ENCODE measurements at regions not wholly inside any gene's neighbourhood (a gene's known extent, or its start where the extent isn't known, plus 50 kb on each side); places are given as distances from the start of the nearest gene placed in this dataset.

DNA sequence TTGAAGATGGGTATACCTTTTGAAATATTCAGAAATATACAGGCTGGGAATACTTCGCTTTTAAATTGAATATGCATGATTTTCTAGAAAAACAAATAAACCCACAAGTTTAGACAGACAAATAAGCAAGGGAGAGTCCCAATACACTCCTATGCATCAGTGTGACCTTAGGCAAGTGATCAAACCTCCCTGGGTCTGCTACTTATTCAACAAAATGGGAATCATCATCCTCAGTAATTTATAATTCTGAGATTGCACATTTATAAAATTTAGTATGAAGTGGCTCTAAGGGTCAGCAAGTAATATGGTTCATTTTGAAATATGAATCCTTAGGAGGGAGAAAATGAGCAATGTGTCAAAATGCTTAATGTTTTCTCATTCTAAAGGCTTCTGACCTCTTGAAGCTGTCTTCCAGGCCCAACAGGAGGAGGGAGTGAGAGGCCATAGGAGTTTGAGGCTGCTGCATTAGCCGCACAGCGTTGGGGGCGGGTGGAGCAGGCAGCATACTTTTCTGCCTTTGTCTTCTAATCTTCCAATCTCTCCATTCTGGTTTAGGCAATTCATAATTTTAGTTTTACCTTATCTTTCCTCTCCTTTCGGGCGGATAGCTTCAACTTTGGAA is 155.1 kb downstream of the TRIB2 start:
- no peak for TF ChIP-seq SUZ12 (IDR thresholded peaks at IDR 0.05; ENCODE audit: extremely low read depth, insufficient read depth, insufficient read length)
- TF ChIP-seq ZNF274 (IDR thresholded peaks at IDR 0.05; ENCODE audit: low read depth, low read length) = no peak
- no peak for TF ChIP-seq YY1 (IDR thresholded peaks at IDR 0.05; ENCODE audit: insufficient read depth, insufficient read length)
- no peak for DNase-seq (ENCODE audit: low read depth, low spot score)
- no peak overlapping the region for H3K9ac ChIP-seq (ENCODE audit: insufficient read length, low read depth)
- H3K4me1 ChIP-seq (ENCODE audit: insufficient read depth, insufficient read length) = no peaks in the 10 kb centered on the region
- no peaks in the 10 kb centered on the region for H3K27me3 ChIP-seq (ENCODE audit: insufficient read depth, insufficient read length)
- H3K9me3 ChIP-seq (ENCODE audit: insufficient read depth, low read length) = no peaks in the 10 kb centered on the region
- no peaks in the 10 kb centered on the region for H3K36me3 ChIP-seq (ENCODE audit: insufficient read depth, insufficient read length, low read length)
- H3K4me3 ChIP-seq (ENCODE audit: insufficient read length, low read depth) = no peak overlapping the region

DNA sequence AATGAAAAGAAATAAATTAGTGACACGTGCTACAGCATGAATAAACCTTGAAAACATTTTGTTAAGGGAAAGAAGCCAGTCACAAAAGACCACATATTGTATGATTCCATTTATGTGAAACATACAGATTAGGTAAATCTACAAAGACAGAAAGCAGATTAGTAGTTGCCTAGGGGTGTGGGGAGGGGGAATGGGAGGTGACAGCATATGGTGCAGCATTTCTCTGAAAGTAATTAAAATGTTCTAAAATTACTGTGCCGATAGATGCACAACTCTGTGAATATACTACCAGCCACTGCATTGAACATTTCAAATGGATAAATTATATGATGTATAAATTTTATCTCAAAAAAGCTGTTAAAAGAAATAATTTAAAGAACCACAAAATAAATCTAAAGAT is 161.0 kb downstream of the TRIB2 start:
- Histone ChIP-seq H3K4me1 (ENCODE audit: insufficient read depth, insufficient read length) (no peaks in the 10 kb centered on the region), H3K4me3 (ENCODE audit: insufficient read length, low read depth) (no peak overlapping the region), H3K9ac (ENCODE audit: insufficient read length, low read depth) (no peak overlapping the region), H3K9me3 (ENCODE audit: insufficient read depth, low read length) (no peaks in the 10 kb centered on the region), H3K36me3 (ENCODE audit: insufficient read depth, insufficient read length, low read length) (no peaks in the 10 kb centered on the region), H3K27me3 (ENCODE audit: insufficient read depth, insufficient read length) (no peaks in the 10 kb centered on the region)
- no peak for DNase-seq (ENCODE audit: low read depth, low spot score)
- TF ChIP-seq YY1 (IDR thresholded peaks at IDR 0.05; ENCODE audit: insufficient read depth, insufficient read length) (no peak), SUZ12 (IDR thresholded peaks at IDR 0.05; ENCODE audit: extremely low read depth, insufficient read depth, insufficient read length) (no peak), ZNF274 (IDR thresholded peaks at IDR 0.05; ENCODE audit: low read depth, low read length) (no peak)

DNA sequence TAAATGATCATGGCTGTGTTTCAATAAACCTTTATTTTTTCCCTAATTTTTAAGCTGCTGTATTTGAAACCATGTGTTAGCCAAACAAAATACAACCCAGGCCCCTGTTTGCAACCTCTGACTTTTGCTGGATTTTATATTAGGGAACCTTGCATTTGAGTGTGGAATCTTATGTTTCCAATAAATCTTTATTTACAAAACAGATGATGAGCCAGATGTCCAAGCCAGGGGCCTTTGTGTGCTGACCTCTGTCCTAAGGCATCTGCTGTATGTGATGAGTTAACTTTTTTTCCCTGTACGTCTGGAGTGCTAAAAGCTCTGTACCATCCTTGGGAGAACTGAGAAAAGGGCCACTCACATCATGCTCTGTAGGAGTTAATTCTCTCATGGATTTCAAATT is 162.9 kb downstream of the TRIB2 start:
- Histone ChIP-seq H3K9me3 (ENCODE audit: insufficient read depth, low read length) (no peaks in the 10 kb centered on the region), H3K27me3 (ENCODE audit: insufficient read depth, insufficient read length) (no peaks in the 10 kb centered on the region), H3K4me1 (ENCODE audit: insufficient read depth, insufficient read length) (no peaks in the 10 kb centered on the region), H3K9ac (ENCODE audit: insufficient read length, low read depth) (no peak overlapping the region), H3K4me3 (ENCODE audit: insufficient read length, low read depth) (no peak overlapping the region), H3K36me3 (ENCODE audit: insufficient read depth, insufficient read length, low read length) (no peaks in the 10 kb centered on the region)
- DNase-seq (ENCODE audit: low read depth, low spot score) = no peak
- no peak for TF ChIP-seq SUZ12 (IDR thresholded peaks at IDR 0.05; ENCODE audit: extremely low read depth, insufficient read depth, insufficient read length)
- TF ChIP-seq YY1 (IDR thresholded peaks at IDR 0.05; ENCODE audit: insufficient read depth, insufficient read length) = no peak
- TF ChIP-seq ZNF274 (IDR thresholded peaks at IDR 0.05; ENCODE audit: low read depth, low read length) = no peak

DNA sequence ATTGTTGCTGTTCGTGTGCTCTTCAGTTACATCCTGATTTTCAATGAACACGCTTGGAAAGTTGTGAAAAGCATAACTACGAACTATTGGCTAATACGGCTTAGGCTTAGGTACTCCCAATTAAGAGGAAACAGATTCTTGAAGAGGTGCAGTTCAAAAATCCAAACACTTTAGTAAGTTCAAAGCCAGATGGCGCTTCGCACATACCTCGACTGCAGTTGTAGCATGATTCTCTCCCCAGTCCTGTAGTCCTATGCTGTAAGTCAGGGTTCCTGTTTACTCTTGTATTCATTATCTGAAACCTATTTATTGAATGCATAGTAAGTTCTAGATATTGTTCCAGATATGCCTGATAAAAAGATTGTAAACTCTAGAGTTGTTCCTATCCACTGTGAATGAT is 165.2 kb downstream of the TRIB2 start:
- Histone ChIP-seq H3K27me3 (ENCODE audit: insufficient read depth, insufficient read length) (no peaks in the 10 kb centered on the region), H3K36me3 (ENCODE audit: insufficient read depth, insufficient read length, low read length) (no peaks in the 10 kb centered on the region), H3K9me3 (ENCODE audit: insufficient read depth, low read length) (no peaks in the 10 kb centered on the region), H3K4me1 (ENCODE audit: insufficient read depth, insufficient read length) (no peaks in the 10 kb centered on the region), H3K4me3 (ENCODE audit: insufficient read length, low read depth) (no peak overlapping the region), H3K9ac (ENCODE audit: insufficient read length, low read depth) (no peak overlapping the region)
- TF ChIP-seq ZNF274 (IDR thresholded peaks at IDR 0.05; ENCODE audit: low read depth, low read length) = no peak
- no peak for TF ChIP-seq SUZ12 (IDR thresholded peaks at IDR 0.05; ENCODE audit: extremely low read depth, insufficient read depth, insufficient read length)
- TF ChIP-seq YY1 (IDR thresholded peaks at IDR 0.05; ENCODE audit: insufficient read depth, insufficient read length) = no peak
- no peak for DNase-seq (ENCODE audit: low read depth, low spot score)

DNA sequence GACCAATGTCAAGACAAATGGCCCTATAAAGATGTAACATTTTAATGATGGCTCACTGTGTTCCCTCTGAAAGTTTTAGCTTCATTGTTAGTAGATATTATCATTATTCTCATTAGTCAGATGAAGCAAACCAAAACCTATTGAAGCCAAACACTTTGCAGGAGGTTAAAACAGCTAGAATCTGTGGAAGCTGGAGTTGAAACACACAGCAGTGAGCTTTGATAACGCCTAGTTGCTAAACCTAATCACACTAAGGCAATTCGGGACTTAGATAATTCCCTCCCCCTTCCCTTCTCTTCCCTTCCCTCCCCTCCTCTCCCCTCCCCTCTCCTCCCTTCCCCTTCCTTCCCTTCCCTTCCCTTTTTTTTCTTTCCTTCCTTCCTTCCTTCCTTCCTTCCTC is 165.7 kb downstream of the TRIB2 start:
- Histone ChIP-seq H3K36me3 (ENCODE audit: insufficient read depth, insufficient read length, low read length) (no peaks in the 10 kb centered on the region), H3K4me3 (ENCODE audit: insufficient read length, low read depth) (no peak overlapping the region), H3K4me1 (ENCODE audit: insufficient read depth, insufficient read length) (no peaks in the 10 kb centered on the region), H3K9ac (ENCODE audit: insufficient read length, low read depth) (no peak overlapping the region), H3K27me3 (ENCODE audit: insufficient read depth, insufficient read length) (no peaks in the 10 kb centered on the region), H3K9me3 (ENCODE audit: insufficient read depth, low read length) (no peaks in the 10 kb centered on the region)
- TF ChIP-seq YY1 (IDR thresholded peaks at IDR 0.05; ENCODE audit: insufficient read depth, insufficient read length) (no peak), SUZ12 (IDR thresholded peaks at IDR 0.05; ENCODE audit: extremely low read depth, insufficient read depth, insufficient read length) (no peak), ZNF274 (IDR thresholded peaks at IDR 0.05; ENCODE audit: low read depth, low read length) (no peak)
- no peak for DNase-seq (ENCODE audit: low read depth, low spot score)

DNA sequence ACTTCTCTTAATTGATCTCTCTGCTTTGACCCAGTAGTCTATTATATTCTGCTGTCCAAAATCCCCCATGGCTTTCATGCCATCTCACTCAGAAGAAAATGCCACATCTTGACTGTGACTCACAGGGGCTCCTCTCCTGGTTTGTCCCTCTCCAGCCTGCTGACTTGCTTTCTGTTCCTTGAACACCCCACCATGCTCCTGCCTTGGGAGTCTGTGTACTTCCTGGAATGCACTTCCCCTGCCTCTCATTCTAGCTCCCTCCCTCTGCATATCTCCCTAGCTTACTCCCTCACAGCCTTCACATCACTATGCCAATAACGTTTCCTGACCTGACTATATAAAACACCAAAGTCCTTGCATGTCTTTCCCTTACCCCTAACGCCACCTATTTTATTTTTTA is 167.2 kb downstream of the TRIB2 start:
- no peaks in the 10 kb centered on the region for H3K27me3 ChIP-seq (ENCODE audit: insufficient read depth, insufficient read length)
- no peak overlapping the region for H3K4me3 ChIP-seq (ENCODE audit: insufficient read length, low read depth)
- H3K36me3 ChIP-seq (ENCODE audit: insufficient read depth, insufficient read length, low read length) = no peaks in the 10 kb centered on the region
- H3K9ac ChIP-seq (ENCODE audit: insufficient read length, low read depth) = no peak overlapping the region
- DNase-seq (ENCODE audit: low read depth, low spot score) = no peak
- no peaks in the 10 kb centered on the region for H3K9me3 ChIP-seq (ENCODE audit: insufficient read depth, low read length)
- no peak for TF ChIP-seq SUZ12 (IDR thresholded peaks at IDR 0.05; ENCODE audit: extremely low read depth, insufficient read depth, insufficient read length)
- no peak for TF ChIP-seq ZNF274 (IDR thresholded peaks at IDR 0.05; ENCODE audit: low read depth, low read length)
- no peak for TF ChIP-seq YY1 (IDR thresholded peaks at IDR 0.05; ENCODE audit: insufficient read depth, insufficient read length)
- H3K4me1 ChIP-seq (ENCODE audit: insufficient read depth, insufficient read length) = no peaks in the 10 kb centered on the region

DNA sequence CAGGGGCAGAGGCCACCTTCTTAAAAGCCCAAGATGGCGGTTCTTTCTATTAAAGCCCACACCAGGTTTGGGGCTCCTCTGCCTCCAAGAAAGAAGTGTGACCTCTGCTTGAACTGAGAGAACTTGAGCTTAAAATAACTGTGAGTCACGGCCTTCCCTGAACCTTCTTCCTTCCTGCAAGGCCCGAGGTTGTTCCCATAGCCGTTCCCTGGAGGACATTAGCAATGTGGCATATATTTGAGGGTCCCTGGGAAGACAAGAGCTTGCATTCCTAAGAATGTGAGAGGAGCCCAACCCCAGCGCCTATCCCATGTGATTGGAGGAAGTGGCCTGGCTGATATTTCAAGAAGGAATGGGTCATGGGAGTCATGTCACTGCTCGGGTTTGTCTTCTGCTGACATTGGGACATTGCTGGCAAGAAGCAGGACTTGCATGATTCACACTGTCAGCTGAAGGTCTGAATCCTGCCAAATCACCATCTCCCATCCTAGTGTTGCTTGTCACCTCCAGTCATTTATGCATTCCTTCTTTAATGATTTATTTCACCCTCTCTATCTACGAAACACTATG is 168.1 kb downstream of the TRIB2 start:
- no peak for DNase-seq (ENCODE audit: low read depth, low spot score)
- H3K9ac ChIP-seq (ENCODE audit: insufficient read length, low read depth) = no peak overlapping the region

More for the DNA sequence above, 168.1 kb downstream of the TRIB2 start:
- no peaks in the 10 kb centered on the region for H3K36me3 ChIP-seq (ENCODE audit: insufficient read depth, insufficient read length, low read length)
- TF ChIP-seq SUZ12 (IDR thresholded peaks at IDR 0.05; ENCODE audit: extremely low read depth, insufficient read depth, insufficient read length) (no peak), ZNF274 (IDR thresholded peaks at IDR 0.05; ENCODE audit: low read depth, low read length) (no peak), YY1 (IDR thresholded peaks at IDR 0.05; ENCODE audit: insufficient read depth, insufficient read length) (no peak)
- no peaks in the 10 kb centered on the region for H3K4me1 ChIP-seq (ENCODE audit: insufficient read depth, insufficient read length)
- H3K4me3 ChIP-seq (ENCODE audit: insufficient read length, low read depth) = no peak overlapping the region
- no peaks in the 10 kb centered on the region for H3K9me3 ChIP-seq (ENCODE audit: insufficient read depth, low read length)
- no peaks in the 10 kb centered on the region for H3K27me3 ChIP-seq (ENCODE audit: insufficient read depth, insufficient read length)

Data from NT2/D1 (cell line).